ENCODE measurements at regions not wholly inside any gene's neighbourhood (a gene's known extent, or its start where the extent isn't known, plus 50 kb on each side); places are given as distances from the start of the nearest gene placed in this dataset.

DNA sequence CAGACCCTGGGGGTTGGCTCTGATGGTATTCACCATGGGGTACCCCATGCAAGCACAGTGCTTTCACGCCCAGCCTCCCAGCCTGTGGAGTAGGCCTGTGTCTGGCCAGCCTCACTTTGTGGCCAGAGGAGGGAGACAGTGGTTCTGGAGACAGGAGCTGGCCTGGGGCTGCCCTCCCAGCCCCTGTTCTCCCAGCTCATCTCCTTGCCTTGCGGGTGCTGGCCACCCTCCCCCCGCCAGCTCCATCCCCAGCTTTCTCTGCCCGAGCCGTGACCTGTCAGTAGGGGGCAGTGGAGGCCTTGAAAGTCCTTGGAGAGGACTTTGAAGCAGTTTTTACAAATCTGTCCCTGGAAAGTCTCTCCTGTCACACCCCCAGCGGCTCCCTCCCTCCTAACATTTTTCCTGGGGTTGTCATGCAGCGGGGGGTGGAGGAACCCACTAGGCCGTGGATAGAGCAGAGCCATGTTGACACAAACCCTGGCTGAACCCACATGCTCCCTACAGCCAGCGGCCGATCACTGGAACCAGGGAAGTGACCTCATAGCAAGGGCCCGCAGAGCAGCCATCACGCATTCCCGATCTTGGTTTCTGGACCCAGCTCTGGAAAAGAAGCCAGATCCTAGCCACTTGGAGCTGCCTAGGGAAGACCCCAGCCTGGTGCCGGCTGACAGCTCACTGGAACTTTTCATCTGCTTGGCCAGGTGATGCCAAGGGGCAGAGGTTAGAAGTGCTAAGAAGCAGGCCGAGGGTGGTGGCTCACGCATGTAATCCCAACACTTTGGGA is 289.4 kb downstream of the SEC14L1 start:
- Histone ChIP-seq H3K9me2 (replicated peaks; ENCODE audit: control insufficient read depth, low read length) (no peaks in the 10 kb centered on the region), H3F3A (ENCODE audit: control insufficient read depth, insufficient read depth) (peaks cover 6% of the 10 kb centered on the region), H3K36me3 (ENCODE audit: control insufficient read depth, low read length) (no peaks in the 10 kb centered on the region), H4K20me1 (ENCODE audit: control insufficient read depth, insufficient read depth, low read depth, low read length) (no peaks in the 10 kb centered on the region), H3K27me3 (ENCODE audit: control insufficient read depth, low read length) (no peaks in the 10 kb centered on the region), H3K27ac (ENCODE audit: low read depth, low read length) (no peak overlapping the region), H3K4me1 (ENCODE audit: control insufficient read depth, low read length) (peaks cover 100% of the 10 kb centered on the region), H3K9me3 (ENCODE audit: control insufficient read depth, insufficient read depth, low read length) (no peaks in the 10 kb centered on the region), H3K79me2 (ENCODE audit: control insufficient read depth, low read length) (peaks cover 11% of the 10 kb centered on the region), H3K4me2 (ENCODE audit: low read length) (peak overlapping the region; percentile 67), H3K4me3 (ENCODE audit: low read length) (peak overlapping the region; percentile 39)
- TF ChIP-seq, protein P1, sequence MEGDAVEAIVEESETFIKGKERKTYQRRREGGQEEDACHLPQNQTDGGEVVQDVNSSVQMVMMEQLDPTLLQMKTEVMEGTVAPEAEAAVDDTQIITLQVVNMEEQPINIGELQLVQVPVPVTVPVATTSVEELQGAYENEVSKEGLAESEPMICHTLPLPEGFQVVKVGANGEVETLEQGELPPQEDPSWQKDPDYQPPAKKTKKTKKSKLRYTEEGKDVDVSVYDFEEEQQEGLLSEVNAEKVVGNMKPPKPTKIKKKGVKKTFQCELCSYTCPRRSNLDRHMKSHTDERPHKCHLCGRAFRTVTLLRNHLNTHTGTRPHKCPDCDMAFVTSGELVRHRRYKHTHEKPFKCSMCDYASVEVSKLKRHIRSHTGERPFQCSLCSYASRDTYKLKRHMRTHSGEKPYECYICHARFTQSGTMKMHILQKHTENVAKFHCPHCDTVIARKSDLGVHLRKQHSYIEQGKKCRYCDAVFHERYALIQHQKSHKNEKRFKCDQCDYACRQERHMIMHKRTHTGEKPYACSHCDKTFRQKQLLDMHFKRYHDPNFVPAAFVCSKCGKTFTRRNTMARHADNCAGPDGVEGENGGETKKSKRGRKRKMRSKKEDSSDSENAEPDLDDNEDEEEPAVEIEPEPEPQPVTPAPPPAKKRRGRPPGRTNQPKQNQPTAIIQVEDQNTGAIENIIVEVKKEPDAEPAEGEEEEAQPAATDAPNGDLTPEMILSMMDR (IDR thresholded peaks at IDR 0.05; ENCODE audit: low read depth, low read length, poor library complexity, severe bottlenecking) = peak; percentile 96
- no peak for TF ChIP-seq EZH2phosphoT487 (IDR thresholded peaks at IDR 0.05; ENCODE audit: borderline replicate concordance, low read length)

DNA sequence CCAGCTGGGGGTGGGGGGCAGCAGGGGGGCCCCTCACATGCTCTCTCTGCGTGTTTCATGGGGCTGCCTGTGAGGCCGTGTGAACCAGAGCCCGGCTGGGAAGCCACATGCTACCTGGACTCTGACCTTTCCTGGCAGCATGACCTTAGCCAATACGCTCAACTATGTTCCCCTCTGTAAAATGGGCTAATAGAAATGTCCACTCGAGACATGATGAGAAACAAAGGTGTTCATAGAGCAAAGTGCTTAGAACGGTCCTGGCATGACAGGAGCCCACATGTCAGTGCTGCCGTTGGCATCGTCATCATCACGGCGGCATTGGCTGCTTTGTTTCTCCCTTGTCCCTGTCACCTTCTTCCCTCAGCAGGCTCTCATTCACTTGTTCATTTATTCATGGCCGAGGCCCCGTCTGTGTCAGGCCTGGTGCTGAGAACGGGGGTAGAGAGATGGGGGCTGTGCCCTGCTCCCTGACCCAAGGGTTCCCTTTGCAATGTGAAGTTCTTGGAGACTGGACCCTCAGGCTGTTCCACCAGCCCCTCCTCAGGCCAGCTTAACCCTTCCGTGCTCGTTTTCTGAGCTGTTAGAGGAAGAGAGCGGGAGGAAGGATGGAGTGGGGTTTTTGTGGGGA is 291.4 kb downstream of the SEC14L1 start:
- no peaks in the 10 kb centered on the region for H3K27me3 ChIP-seq (ENCODE audit: control insufficient read depth, low read length)
- no peak overlapping the region for H3K4me2 ChIP-seq (ENCODE audit: low read length)
- no peaks in the 10 kb centered on the region for H3K36me3 ChIP-seq (ENCODE audit: control insufficient read depth, low read length)
- no peak overlapping the region for H3K27ac ChIP-seq (ENCODE audit: low read depth, low read length)
- peaks cover 100% of the 10 kb centered on the region for H3K4me1 ChIP-seq (ENCODE audit: control insufficient read depth, low read length)
- peaks cover 6% of the 10 kb centered on the region for H3F3A ChIP-seq (ENCODE audit: control insufficient read depth, insufficient read depth)
- no peaks in the 10 kb centered on the region for H3K9me2 ChIP-seq (replicated peaks; ENCODE audit: control insufficient read depth, low read length)
- TF ChIP-seq EZH2phosphoT487 (IDR thresholded peaks at IDR 0.05; ENCODE audit: borderline replicate concordance, low read length) = no peak
- TF ChIP-seq, protein P1 (IDR thresholded peaks at IDR 0.05; ENCODE audit: low read depth, low read length, poor library complexity, severe bottlenecking) = no peak
- H3K79me2 ChIP-seq (ENCODE audit: control insufficient read depth, low read length) = peaks cover 14% of the 10 kb centered on the region
- H3K4me3 ChIP-seq (ENCODE audit: low read length) = no peak overlapping the region
- no peaks in the 10 kb centered on the region for H3K9me3 ChIP-seq (ENCODE audit: control insufficient read depth, insufficient read depth, low read length)
- no peaks in the 10 kb centered on the region for H4K20me1 ChIP-seq (ENCODE audit: control insufficient read depth, insufficient read depth, low read depth, low read length)

GRCh38 chr17:77432742-77433141 is 292.0 kb downstream of the SEC14L1 start:
- Histone ChIP-seq H3F3A (ENCODE audit: control insufficient read depth, insufficient read depth) (peaks cover 6% of the 10 kb centered on the region), H3K27ac (ENCODE audit: low read depth, low read length) (no peak overlapping the region), H3K36me3 (ENCODE audit: control insufficient read depth, low read length) (no peaks in the 10 kb centered on the region), H3K9me3 (ENCODE audit: control insufficient read depth, insufficient read depth, low read length) (no peaks in the 10 kb centered on the region), H3K4me1 (ENCODE audit: control insufficient read depth, low read length) (peaks cover 100% of the 10 kb centered on the region), H3K9me2 (replicated peaks; ENCODE audit: control insufficient read depth, low read length) (no peaks in the 10 kb centered on the region), H4K20me1 (ENCODE audit: control insufficient read depth, insufficient read depth, low read depth, low read length) (no peaks in the 10 kb centered on the region), H3K79me2 (ENCODE audit: control insufficient read depth, low read length) (peaks cover 14% of the 10 kb centered on the region), H3K27me3 (ENCODE audit: control insufficient read depth, low read length) (no peaks in the 10 kb centered on the region), H3K4me3 (ENCODE audit: low read length) (no peak overlapping the region), H3K4me2 (ENCODE audit: low read length) (no peak overlapping the region)
- TF ChIP-seq, protein P1 (IDR thresholded peaks at IDR 0.05; ENCODE audit: low read depth, low read length, poor library complexity, severe bottlenecking) = no peak
- TF ChIP-seq EZH2phosphoT487 (IDR thresholded peaks at IDR 0.05; ENCODE audit: borderline replicate concordance, low read length) = no peak
